ENCODE measurements at regions not wholly inside any gene's neighbourhood (a gene's known extent, or its start where the extent isn't known, plus 50 kb on each side); places are given as distances from the start of the nearest gene placed in this dataset.

GRCh38 chr7:25544254-25544653 is 316.0 kb upstream of the NPVF start:
- TF ChIP-seq, protein P1, sequence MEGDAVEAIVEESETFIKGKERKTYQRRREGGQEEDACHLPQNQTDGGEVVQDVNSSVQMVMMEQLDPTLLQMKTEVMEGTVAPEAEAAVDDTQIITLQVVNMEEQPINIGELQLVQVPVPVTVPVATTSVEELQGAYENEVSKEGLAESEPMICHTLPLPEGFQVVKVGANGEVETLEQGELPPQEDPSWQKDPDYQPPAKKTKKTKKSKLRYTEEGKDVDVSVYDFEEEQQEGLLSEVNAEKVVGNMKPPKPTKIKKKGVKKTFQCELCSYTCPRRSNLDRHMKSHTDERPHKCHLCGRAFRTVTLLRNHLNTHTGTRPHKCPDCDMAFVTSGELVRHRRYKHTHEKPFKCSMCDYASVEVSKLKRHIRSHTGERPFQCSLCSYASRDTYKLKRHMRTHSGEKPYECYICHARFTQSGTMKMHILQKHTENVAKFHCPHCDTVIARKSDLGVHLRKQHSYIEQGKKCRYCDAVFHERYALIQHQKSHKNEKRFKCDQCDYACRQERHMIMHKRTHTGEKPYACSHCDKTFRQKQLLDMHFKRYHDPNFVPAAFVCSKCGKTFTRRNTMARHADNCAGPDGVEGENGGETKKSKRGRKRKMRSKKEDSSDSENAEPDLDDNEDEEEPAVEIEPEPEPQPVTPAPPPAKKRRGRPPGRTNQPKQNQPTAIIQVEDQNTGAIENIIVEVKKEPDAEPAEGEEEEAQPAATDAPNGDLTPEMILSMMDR (conservative IDR thresholded peaks at IDR 0.05; ENCODE audit: low read depth, low read length): no peak
- H3K4me3 ChIP-seq (ENCODE audit: low read depth, low read length): no peak overlapping the region
- DNase-seq (ENCODE audit: low read depth): no peak

DNA sequence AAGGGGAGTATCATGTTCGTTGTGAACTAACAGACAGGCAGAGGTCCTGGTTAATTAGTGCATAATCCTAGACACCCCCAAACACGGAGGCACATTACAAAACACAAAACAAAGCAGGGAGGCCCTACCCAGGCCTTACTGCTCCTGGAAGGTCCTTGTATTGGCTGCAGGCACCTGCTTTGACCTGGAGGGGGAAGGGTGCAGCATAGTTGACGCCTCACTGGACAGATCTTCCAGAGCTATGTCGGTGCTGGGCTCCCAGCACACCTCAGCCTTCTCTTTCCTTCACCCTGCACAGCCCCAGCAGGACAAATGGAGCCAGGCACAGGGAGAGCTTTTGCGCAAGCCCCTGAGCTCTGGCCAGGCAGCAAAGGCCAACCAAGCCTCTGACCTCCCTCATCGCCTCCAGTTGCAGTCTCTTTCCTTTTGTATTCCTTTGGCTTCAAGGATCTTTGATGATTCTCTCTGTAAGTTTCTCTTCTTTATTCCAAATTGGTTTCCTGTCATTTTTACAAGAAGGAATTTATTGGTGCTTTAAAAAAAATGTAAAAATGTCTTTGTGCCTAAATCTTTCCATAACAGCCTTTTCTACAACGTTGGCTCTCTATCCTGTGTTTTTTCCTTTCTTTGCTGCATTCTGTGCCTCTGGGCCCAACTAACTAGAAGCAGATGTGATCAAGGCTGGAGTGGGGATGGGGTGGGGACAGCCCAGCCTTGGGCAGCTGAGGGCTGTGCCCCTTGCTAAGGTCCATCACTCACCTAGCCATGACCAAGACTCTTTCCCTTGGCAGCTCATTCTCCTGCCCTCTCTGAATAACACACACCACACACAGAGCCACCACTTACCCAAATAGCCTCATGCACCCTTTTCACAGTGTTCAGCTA is 317.1 kb upstream of the NPVF start:
- DNase-seq (ENCODE audit: low read depth): no peak
- TF ChIP-seq, protein P1 (conservative IDR thresholded peaks at IDR 0.05; ENCODE audit: low read depth, low read length): no peak
- no peak overlapping the region for H3K4me3 ChIP-seq (ENCODE audit: low read depth, low read length)

- H3K4me3 ChIP-seq (ENCODE audit: low read depth, low read length): no peak overlapping the region
- TF ChIP-seq, protein P1 (conservative IDR thresholded peaks at IDR 0.05; ENCODE audit: low read depth, low read length): no peak
- no peak for DNase-seq (ENCODE audit: low read depth)
These were observed 318.0 kb upstream of the NPVF start for GRCh38 chr7:25546306-25546705.

DNA sequence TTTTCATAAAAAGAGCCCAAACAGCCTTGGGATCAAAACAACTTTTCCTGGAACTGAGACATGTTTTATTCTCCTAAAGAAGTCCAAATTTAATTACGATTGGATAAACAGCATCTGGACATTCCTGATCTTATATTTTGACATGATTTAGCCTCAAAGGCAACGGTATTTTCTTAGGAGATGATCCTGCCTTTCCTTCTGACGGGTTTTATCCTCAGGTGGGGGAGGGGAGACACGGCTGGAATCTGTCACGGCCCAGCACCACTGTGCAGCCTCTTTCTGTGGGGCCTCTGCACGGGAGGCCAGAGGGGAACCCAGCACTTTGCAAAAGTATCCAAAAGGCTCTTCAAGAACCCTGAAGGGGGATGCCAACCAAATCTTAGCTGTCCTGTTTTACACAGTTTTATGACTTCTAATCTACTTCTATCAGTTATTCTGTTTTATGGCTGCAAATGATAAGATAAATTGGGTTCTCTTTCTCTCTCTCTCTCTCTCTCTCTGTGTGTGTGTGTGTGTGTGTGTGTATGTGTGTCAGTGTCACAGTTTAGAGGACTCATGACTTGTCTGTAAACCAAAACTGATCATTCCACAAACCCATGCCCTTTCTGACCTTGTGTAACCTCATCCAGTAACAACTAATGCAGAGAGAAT is 321.1 kb upstream of the NPVF start:
- no peak for DNase-seq (ENCODE audit: low read depth)
- H3K4me3 ChIP-seq (ENCODE audit: low read depth, low read length): no peak overlapping the region
- TF ChIP-seq, protein P1 (conservative IDR thresholded peaks at IDR 0.05; ENCODE audit: low read depth, low read length): no peak

- TF ChIP-seq, protein P1 (conservative IDR thresholded peaks at IDR 0.05; ENCODE audit: low read depth, low read length): no peak
- no peak overlapping the region for H3K4me3 ChIP-seq (ENCODE audit: low read depth, low read length)
- no peak for DNase-seq (ENCODE audit: low read depth)
These were observed 321.9 kb upstream of the NPVF start for GRCh38 chr7:25550149-25550548.

DNA sequence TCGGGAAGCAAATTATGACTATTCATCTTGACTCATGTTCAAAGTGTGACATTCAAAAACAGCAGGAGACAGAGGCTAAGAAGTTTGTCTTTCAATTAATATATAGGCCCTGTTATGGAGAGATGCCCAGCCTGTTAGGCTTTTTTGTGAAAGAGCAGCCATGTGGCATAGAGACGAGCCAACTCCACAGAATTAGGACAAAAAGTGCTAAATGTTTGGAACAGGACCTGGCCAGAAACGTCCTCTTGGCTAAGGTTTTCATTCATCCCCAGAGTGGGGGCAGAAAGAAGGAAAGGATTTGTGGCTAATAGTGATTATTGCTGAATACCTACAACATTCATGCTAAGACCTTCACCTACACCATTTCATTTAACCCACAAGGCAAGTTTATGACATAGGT is 324.7 kb upstream of the NPVF start:
- no peak for DNase-seq (ENCODE audit: low read depth)
- H3K4me3 ChIP-seq (ENCODE audit: low read depth, low read length): no peak overlapping the region
- TF ChIP-seq, protein P1 (conservative IDR thresholded peaks at IDR 0.05; ENCODE audit: low read depth, low read length): no peak

Data from choroid plexus epithelial cell (primary cell).